ENCODE measurements at regions not wholly inside any gene's neighbourhood (a gene's known extent, or its start where the extent isn't known, plus 50 kb on each side); places are given as distances from the start of the nearest gene placed in this dataset.
"Not testable (repeated sequence)": the region's sequence is repeated elsewhere in the genome, so short reads cannot be mapped to it uniquely, and the experiment has no call there.

DNA sequence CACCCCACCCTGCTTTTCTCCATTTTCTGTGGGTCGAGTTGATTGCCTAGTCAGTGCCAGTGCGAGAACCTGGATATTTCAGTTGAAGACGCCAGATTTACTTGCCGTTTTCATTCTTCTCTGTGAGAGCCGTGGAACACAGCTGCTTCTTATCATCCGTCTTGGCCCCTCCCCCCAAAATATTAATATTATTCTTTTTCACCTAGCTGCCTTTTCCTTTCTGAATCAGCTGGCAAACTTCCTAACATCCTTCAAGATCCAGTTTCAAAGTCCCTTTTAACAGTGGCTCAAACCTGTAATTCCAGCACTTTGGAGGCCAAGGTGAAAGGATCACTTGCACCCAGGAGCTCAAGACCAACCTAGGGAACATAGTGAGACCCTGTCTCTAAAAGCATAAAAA lies 117.1 kb upstream of the RASA1 start:
- no peak for DNase-seq

DNA sequence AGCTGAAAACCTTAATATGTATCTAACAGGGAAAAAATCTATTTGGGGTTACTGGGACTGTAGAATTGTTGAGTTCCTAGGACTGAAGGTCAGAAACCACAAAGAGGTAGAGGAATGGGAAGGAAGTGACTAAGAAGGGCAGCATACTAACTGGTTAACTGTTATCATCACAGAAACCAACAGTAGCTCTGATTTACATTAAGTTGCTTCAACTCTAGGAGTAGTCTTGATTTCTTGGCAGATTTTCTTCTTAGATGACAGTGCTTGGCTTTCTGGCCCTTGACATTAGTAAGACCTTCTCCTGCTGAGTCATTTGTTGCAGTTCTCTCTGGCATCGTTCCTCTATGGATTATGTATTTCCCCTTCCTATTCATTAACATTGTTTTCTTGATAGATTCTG lies 116.1 kb upstream of the RASA1 start:
- DNase-seq, result peak; percentile 43

DNA sequence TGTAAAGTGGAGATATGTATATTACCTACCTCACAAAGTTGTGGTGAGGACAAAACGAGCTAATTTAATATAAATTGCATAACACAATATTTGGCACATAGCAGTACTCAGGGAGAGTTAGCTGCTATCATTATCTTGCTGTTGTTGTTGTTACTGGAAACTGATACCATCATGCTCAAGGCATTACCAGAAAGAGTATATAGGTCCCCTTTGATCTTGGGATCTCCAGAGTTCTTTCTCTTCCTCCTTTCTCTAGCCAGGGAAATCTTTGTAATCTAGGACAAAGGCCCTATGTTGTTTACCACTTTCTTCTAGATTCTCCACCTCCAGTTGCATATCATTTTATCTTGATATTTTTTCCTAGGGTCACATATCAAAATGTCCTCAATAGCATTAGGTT lies 114.8 kb upstream of the RASA1 start:
- no peak for DNase-seq

DNA sequence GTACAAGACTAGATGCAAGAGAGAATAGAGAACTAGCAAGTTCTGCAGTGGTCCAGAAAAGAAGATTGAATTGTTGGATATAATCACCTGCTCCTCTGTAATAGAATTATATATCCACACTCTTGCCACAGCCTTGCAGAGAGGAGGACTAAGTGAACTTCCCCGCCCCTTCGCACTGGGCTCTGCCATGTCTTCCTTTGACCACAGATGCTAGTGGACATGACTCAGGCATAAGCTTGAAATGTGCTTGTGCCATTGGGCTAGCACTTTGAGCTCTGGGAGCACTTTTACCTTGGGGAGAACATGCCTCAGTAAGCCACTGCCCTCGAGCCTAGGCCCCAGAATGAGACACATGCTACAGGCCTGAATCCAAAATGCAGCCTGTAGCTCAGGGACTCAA lies 113.5 kb upstream of the RASA1 start:
- no peak for DNase-seq

DNA sequence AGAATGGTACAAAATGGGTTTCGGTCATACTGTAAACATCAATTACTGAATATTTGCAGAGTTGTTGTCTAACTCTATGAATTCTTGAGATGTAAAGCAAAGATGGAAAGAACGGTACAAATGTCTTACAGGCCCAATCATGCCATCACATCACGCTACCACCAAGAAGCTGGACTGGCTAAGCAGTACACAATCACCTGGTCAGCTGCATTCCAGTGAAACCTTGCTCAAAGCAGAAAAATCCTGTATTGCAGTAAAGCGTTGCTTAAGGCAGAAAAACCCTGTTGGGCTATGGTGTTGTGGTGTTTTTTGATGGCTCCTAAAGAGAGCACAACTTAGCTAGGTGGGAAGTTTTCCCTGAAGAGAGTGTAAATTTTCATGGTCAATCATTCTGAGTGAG lies 112.6 kb upstream of the RASA1 start:
- no peak for DNase-seq

DNA sequence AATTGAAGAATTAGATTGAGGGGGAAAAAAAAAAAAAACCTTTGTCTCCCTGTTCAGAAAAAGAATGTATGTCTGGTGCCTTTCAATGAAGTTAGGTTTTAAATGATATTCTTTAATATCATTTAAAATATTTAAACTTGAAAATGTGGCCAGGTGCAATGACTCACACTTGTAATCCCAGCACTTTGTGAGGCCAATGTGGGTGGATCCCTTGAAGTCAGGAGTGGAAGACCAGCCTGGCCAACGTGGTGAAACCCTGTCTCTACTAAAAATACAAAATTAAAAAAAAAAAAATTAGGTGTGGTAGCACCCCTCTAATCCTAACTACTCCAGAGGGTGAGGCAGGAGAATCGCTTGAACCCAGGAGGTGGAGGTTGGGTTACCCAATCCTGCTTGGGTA lies 111.1 kb upstream of the RASA1 start:
- DNase-seq, result no peak

DNA sequence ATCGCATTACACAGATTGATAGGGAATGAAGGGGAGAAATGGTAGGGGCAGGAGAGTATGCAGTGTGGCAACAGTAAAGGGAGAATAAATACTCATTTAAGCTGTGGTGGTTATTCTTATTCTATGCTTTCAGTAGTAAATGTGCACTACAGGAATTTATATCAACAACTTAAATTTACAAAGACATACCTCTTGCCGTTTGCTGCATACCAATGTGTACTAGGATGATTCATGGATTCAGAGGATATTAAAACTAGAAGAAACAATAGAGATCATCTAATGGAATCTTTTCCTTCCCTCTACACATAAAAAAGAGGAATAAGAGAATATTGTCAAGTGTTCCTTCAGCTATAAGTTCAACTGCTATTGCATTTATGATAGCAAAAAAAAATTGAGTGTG lies 103.3 kb upstream of the RASA1 start:
- no peak for DNase-seq

DNA sequence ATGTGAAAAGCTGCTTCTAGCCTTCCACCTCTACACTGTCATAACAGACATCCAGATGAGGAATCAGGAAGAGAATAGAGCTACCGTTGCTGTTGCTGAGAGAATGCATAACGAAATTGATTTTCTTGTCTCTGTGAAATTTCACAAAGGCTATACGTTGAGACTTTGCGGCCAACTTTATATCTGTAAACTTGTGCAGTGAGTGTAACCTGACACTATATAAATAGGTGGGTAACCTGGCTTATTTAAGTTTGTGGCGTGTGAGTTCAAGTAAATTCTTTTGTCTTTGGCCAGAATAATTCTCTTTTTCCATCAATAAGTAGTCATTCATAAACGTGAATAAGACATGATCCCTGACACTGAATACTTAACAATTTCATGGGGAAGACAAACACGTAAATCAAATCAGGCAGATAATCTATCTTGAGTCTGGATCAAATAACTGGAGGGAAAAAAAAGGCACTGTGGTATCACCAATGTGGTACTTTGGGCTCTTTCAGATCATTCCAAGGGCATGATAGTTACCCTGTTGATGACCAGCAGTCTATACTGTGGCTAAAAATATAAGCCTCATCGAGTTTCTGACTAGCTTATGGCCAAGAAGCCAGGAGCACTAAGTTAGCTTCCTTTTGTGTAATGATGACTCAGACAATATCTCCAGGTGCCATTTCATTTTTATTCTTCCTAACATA lies 98.2 kb upstream of the RASA1 start:
- no peak for DNase-seq

DNA sequence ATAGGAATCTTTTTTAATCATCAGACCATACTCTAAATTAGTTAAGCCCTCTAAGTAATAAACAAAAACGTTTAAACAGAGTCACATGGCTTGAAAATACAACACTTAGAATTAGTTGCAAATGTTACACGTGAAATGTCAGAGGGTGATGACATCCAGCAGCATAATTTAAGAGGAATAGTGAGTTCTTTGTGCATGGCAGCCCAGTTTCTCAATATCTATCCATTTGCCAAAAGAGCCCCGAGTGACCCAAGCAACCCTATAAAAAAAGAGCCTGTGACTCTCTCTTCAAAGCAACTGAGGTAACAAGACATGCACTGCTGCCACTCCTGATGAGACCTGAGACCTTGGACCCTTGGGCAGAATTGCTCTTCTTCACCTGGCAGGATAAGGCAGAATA lies 96.9 kb upstream of the RASA1 start:
- DNase-seq, result no peak

DNA sequence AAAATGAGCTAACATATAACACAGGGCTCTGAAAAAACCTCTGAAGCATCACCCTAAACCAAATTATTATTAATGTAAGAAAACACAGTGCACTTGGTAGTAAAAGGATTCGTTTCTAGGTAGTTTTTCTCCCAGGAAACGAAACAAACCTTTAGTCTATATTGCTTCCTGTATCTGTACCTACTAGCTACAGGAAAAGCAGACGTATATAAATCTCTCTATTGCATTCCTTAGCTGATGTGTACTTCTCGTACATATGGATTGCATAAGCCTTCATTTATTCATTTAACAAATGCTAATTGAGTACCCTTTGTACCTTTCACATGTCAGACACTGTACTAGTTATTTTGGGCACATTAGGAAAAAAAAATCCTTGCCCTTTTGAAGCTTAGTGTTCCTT lies 85.0 kb upstream of the RASA1 start:
- DNase-seq, result no peak

DNA sequence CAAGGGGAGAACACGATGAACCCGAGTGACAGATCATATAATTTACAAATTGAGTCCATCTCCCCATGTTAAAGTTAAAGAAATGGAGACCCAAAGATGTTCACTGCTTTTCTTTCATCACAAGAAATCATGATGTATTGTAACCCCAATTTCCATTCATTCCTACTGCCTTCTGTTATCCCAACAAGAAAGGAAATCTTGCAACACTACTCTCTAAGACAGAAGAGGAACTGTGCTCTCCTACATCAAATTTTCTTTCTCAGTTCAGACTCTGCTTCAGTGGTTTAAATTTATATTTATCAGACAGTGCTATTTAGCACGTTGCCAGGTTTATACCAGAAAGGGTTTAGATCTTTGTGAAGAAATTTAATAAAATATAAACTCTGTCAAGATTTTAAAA lies 83.8 kb upstream of the RASA1 start:
- no peak for DNase-seq

DNA sequence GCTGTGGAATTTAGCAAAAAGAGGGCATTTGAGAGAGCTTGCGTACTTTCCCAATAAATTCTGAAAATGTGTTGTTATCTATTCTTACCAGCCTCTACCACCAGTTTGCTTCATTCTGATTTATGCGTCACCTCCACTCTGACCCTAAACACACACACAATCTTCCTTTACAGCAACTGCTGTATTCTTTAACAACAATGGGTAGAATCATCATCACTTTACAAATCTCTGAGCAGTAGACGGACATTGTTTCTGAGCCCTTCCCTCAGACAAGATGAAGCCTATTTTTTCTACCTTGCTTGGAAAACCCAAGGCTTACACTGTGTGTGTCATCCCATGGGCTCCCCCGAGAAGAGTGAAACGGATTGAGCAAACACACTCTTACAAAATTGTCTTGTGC lies 83.1 kb upstream of the RASA1 start:
- DNase-seq, result no peak

DNA sequence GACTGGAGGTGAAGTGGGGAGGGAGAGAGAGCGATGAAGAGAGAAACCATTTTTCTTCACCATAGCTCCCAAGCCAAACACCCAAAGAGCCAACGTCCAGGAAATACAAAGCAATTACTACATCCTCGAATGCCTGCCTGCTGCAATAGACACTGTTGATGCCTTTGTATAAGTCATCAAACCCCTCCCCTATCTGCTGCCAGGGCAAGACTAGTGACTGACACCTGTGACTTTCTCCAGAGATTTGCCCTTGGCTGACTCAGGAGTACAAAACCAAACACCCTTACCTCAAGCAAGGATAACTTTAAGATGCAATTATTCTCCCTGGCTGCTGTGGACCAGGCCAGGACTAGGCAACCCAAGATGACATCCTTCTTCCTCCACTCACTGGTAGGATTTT lies 81.8 kb upstream of the RASA1 start:
- DNase-seq, result no peak

DNA sequence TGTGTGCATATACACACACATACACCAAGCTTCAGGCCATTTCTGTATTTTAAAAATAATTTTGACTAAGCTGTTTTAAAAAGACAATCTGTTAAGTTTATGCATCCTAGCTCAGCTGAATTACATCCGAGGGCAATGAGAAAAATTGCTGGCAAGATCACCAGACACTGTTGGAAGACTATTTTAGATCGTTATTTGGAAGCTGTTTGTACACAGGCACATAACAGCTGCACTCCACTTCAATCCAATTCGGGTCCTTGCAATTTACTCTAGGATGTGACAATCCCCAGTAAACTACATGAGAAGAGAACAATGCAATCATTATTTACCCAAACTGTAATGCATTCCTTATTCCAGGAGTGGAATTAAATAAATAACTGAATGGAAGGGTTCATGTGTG lies 79.3 kb upstream of the RASA1 start:
- no peak for DNase-seq

DNA sequence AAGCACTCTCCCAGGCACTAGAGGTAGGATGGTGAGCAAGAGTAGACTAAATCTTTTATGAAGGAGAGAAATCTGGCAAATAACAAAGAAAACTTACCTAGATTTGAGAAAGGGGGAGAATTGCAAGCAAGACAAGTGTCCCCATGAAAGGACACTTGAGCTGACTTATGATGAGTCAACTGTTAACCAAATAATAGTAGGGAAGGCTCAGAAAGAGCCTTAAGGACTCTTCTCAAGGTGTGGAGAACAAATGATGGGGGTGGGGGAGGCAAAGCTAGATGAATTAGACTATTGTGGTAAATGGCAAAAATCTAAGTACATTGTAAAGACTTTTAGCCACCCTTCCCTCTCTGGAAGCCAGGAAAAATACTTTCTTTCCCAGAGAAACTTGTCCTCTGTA lies 77.6 kb upstream of the RASA1 start:
- no peak for DNase-seq

DNA sequence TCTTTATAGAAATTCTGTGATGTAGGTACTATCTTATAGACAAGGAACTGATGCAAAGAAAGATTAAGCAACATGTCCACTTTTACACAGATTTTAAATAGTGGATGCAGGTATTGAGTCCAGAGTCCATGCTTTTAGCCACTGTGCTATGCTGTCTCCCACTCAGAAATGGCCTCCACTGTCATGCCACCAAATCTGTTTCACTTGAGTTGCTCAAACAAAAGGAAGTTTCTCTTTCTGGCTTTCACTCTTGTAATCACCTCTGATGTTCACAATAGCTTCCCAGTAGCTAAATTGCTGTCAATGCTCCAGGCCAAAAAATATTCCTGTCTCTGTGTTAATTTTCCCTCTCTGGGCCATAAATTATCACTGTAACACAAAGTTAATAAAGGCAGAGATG lies 77.0 kb upstream of the RASA1 start:
- DNase-seq, result no peak

DNA sequence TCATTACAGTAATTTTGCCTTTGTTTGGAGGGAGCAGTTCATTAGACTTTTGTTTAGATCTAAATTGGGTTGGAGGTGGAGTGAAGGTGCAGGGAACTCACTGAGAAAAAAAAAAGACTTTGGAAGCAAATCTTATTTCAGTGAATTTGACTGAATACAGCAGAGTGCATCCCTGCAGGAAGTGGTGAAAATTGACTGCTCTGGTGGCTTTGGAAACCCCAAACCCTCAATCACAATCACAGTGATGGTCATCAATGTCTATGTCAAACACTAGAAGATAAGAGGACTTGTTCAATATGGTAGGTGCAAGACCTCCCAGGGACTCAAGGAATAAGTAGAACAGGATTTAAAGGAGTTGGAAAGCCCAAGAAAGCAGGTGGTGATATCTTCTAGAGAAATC lies 76.0 kb upstream of the RASA1 start:
- DNase-seq, result no peak

DNA sequence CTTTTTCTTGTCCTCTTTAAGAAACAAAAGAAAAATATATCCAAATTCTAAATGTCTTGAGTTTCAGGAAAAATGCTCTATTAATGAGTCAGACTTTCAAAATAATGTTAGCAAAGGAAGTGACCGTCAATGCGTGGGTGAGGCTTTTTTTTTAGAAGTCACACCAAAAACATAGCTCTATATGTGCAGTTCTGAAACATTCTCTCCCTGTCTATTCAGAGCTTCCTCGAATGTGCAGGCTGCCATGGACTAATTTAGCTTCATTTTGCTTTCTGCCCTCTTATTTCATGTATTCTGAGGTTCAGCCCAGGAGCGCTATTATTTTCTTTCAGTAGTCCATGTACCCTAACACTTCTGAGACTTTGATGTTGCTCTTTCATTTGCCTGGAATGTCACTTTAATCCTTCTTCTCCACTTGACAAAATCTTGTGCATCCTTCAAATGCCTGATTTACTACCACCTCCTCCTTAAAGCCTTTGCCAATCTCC lies 72.5 kb upstream of the RASA1 start:
- DNase-seq, result peak; percentile 22

DNA sequence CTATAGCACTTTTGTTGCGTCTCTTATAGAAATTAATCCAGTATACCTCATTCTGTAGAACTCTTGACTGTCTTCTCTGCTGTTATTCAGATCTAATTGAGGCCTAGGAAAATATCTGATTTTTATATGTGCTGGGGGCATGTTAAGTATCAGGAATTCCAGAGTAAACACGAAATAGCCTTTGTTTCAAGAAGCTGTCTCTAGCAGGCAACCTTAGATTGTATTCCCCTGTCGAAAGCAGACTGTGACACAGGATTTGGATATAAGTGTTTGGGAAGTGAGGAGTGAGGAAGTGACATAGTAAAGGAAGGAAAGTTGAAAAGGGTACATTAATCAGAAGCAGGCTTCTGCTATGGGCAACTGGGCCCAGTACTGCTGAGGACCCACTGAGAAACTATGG lies 72.1 kb upstream of the RASA1 start:
- no peak for DNase-seq

DNA sequence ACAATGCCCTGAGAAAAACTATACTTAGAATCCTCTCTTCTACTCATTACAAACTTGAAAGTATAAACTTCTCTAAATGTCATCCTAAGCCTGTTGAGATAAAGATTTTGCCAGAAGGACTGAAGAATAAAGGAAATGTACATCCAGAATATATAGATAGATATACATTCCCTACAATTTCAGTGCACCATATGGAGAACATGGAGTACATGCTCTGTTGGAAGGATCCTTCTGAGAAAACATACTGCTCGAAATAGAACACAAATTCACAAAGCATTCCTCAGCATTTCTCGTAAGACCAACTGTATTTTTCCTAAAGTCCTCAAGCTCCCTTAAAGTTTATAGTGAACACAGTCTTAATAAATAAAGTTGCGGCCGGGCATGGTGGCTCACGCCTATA lies 69.7 kb upstream of the RASA1 start:
- DNase-seq, result no peak

DNA sequence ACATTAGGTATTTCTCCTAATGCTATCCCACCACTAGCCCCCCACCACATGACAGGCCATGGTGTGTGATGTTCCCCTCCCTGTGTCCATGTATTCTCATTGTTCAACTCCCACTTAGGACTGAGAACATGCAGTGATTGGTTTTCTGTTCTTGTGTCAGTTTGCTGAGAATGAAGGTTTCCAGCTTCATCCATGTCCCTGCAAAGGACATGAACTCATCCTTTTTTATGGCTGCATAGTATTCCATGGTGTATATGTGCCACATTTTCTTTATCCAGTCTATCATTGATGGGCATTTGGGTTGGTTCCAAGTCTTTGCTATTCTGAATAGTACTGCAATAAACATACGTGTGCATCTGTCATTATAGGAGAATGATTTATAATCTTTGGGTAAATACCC lies 68.4 kb upstream of the RASA1 start:
- DNase-seq, result not testable (repeated sequence)

DNA sequence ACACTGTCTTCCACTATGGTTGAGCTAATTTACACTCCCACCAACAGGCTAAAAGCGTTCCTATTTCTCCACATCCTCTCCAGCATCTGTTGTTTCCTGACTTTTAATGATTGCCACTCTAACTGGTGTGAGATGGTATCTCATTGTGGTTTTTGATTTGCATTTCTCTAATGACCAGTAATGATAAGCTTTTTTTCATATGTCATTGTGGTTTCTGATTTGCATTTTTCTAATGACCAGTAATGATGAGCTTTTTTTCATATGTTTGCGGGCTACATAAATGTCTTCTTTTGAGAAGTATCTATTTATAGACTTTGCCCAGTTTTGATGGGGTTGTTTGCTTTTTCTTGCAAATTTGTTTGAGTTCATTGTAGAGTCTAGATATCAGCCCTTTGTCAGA lies 68.0 kb upstream of the RASA1 start:
- DNase-seq, result not testable (repeated sequence)

DNA sequence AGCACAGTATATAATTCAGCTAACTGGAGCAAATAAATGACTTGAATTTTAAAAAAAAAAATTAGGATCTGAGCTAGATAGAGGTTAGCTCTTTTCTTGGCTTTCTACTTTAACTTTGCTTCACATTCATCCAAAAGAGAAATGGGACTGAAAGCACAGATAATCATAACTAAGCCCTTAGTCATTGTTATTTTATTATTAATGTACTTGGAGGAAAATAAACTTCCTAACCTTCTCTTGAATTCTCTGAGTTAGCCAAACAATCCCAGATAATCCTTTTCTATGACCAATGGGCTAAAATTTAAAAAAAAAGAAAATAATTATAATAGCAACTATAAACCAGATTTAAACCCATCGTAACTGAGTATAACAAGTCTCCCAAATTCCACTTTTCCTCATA lies 57.6 kb upstream of the RASA1 start:
- no peak for DNase-seq

DNA sequence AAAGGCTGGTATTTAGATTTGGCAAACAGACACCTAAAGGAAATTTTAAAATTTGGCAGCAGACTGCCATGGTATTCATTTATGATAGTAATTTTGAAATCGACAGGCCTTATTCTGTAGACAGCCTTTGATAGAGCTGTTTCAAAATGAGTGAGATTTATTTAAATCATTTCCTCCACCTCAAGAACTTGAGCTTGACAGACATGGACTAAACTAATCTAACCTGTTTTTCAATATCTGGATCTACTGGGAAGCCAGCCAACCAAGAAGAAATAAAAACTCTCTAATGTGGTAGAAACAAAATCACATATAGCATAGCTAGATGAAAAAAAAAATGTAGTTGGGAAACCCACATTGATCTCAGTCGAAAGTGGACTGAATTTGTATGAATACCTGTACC lies 56.9 kb upstream of the RASA1 start:
- DNase-seq, result no peak

DNA sequence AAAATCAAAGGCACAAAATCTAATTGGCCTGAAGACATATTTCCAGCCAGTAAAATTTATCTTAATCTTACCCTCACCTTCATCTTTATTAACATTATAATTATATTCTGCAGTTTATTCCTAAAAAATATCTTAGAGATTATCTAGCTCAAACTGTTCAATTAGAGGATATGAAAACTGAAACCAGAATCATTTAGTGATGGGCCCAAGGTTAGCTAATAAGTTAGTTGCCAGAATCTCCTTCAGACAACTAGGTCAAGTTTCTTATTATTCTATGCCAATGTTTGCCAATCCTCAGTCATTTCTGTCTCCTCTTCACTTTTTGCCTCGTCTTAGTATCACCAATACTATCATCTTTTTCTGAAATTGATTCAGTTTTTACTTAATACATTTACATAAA lies 56.0 kb upstream of the RASA1 start:
- no peak for DNase-seq

DNA sequence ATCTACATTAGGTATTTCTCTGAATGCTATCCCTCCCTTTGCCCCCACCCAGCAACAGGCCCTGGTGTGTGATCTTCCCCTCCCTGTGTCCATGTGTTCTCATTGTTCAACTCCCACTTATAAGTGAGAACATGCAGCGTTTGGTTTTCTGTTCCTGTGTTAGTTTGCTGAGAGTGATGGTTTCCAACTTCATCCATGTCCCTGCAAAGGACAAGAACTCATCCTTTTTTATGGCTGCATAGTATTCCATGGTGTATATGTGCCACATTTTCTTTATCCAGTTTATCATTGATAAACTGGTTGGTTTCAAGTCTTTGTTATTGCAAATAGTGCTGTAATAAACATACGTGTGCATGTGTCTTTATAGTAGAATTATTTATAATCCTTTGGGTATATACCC lies 55.5 kb upstream of the RASA1 start:
- not testable (repeated sequence) for DNase-seq
